ENCODE measurements at regions not wholly inside any gene's neighbourhood (a gene's known extent, or its start where the extent isn't known, plus 50 kb on each side); places are given as distances from the start of the nearest gene placed in this dataset.
A peak's percentile ranks its signal among the peaks of the same experiment; 100 is the strongest.
"Not testable (repeated sequence)": the region's sequence is repeated elsewhere in the genome, so short reads cannot be mapped to it uniquely, and the experiment has no call there.

GRCh38 chr1:100791586-100791985 lies 72.0 kb downstream of the VCAM1 start:
- DNase-seq (ENCODE audit: low read depth, low spot score), result no peak
- in situ Hi-C loops (cut with HindIII; ENCODE audit: low pct_unique_long_range_greater_than_20kb, low sequenced_read_pairs), result no loop called here

- DNase-seq (ENCODE audit: low read depth, low spot score), result no peak
- in situ Hi-C loops (cut with HindIII; ENCODE audit: low pct_unique_long_range_greater_than_20kb, low sequenced_read_pairs), result no loop called here
These were observed 74.1 kb downstream of the VCAM1 start for GRCh38 chr1:100793659-100794058.

- in situ Hi-C loops (cut with HindIII; ENCODE audit: low pct_unique_long_range_greater_than_20kb, low sequenced_read_pairs), result no loop called here
- DNase-seq (ENCODE audit: low read depth, low spot score), result no peak
These were observed 75.5 kb downstream of the VCAM1 start for GRCh38 chr1:100794748-100795645.

- DNase-seq (ENCODE audit: low read depth, low spot score), result no peak
- in situ Hi-C loops (cut with HindIII; ENCODE audit: low pct_unique_long_range_greater_than_20kb, low sequenced_read_pairs), result no loop called here
These were observed 76.1 kb downstream of the VCAM1 start for GRCh38 chr1:100795646-100795985.

- DNase-seq (ENCODE audit: low read depth, low spot score), result no peak
- in situ Hi-C loops (cut with HindIII; ENCODE audit: low pct_unique_long_range_greater_than_20kb, low sequenced_read_pairs), result no loop called here
These were observed 76.5 kb downstream of the VCAM1 start for GRCh38 chr1:100796046-100796445.

- DNase-seq (ENCODE audit: low read depth, low spot score), result no peak
- in situ Hi-C loops (cut with HindIII; ENCODE audit: low pct_unique_long_range_greater_than_20kb, low sequenced_read_pairs), result no loop called here
These were observed 80.0 kb downstream of the VCAM1 start for GRCh38 chr1:100799548-100799947.

- DNase-seq (ENCODE audit: low read depth, low spot score), result no peak
- in situ Hi-C loops (cut with HindIII; ENCODE audit: low pct_unique_long_range_greater_than_20kb, low sequenced_read_pairs), result no loop called here
These were observed 80.5 kb downstream of the VCAM1 start for GRCh38 chr1:100799954-100800612.

GRCh38 chr1:100801256-100801655 lies 81.7 kb downstream of the VCAM1 start:
- in situ Hi-C loops (cut with HindIII; ENCODE audit: low pct_unique_long_range_greater_than_20kb, low sequenced_read_pairs); DNase-seq (ENCODE audit: low read depth, low spot score): not testable (repeated sequence)

- in situ Hi-C loops (cut with HindIII; ENCODE audit: low pct_unique_long_range_greater_than_20kb, low sequenced_read_pairs); DNase-seq (ENCODE audit: low read depth, low spot score): not testable (repeated sequence)
These were observed 83.7 kb downstream of the VCAM1 start for GRCh38 chr1:100803280-100803679.

- in situ Hi-C loops (cut with HindIII; ENCODE audit: low pct_unique_long_range_greater_than_20kb, low sequenced_read_pairs), result no loop called here
- no peak for DNase-seq (ENCODE audit: low read depth, low spot score)
These were observed 87.1 kb downstream of the VCAM1 start for GRCh38 chr1:100806601-100807000.

GRCh38 chr1:100810360-100810759 lies 84.3 kb downstream of the EXTL2 start:
- in situ Hi-C loops (cut with HindIII; ENCODE audit: low pct_unique_long_range_greater_than_20kb, low sequenced_read_pairs), result no loop called here
- DNase-seq (ENCODE audit: low read depth, low spot score), result no peak

- DNase-seq (ENCODE audit: low read depth, low spot score), result no peak
- in situ Hi-C loops (cut with HindIII; ENCODE audit: low pct_unique_long_range_greater_than_20kb, low sequenced_read_pairs), result no loop called here
These were observed 82.8 kb downstream of the EXTL2 start for GRCh38 chr1:100811808-100812207.

- DNase-seq (ENCODE audit: low read depth, low spot score); in situ Hi-C loops (cut with HindIII; ENCODE audit: low pct_unique_long_range_greater_than_20kb, low sequenced_read_pairs): not testable (repeated sequence)
These were observed 79.7 kb downstream of the EXTL2 start for GRCh38 chr1:100814938-100815337.

GRCh38 chr1:100816049-100816448 lies 78.6 kb downstream of the EXTL2 start:
- in situ Hi-C loops (cut with HindIII; ENCODE audit: low pct_unique_long_range_greater_than_20kb, low sequenced_read_pairs), result no loop called here
- no peak for DNase-seq (ENCODE audit: low read depth, low spot score)

GRCh38 chr1:100820195-100820594 lies 74.4 kb downstream of the EXTL2 start:
- peak; percentile 25 for DNase-seq (ENCODE audit: low read depth, low spot score)
- in situ Hi-C loops (cut with HindIII; ENCODE audit: low pct_unique_long_range_greater_than_20kb, low sequenced_read_pairs), result not testable (repeated sequence)

GRCh38 chr1:100821919-100822318 lies 72.7 kb downstream of the EXTL2 start:
- in situ Hi-C loops (cut with HindIII; ENCODE audit: low pct_unique_long_range_greater_than_20kb, low sequenced_read_pairs); DNase-seq (ENCODE audit: low read depth, low spot score): not testable (repeated sequence)
